Mesenchymal stem cell (in vitro differentiated cells and primary cell): ENCODE measurements at regions not wholly inside any gene's neighbourhood (a gene's known extent, or its start where the extent isn't known, plus 50 kb on each side); places are given as distances from the start of the nearest gene placed in this dataset.

Source experiments
- DNase-seq: peaks from one replicate; pipeline ENCODE4 v3.0.0-alpha.2; 2013
- H2AFZ ChIP-seq: one replicate; pipeline ENCODE4 v1.6.1; 2013; ENCODE audit warnings: low read depth, mild to moderate bottlenecking, control low read depth, inconsistent platforms, low read length, moderate library complexity
- H2AK5ac ChIP-seq: 2 replicates; pipeline ENCODE4 v1.6.1; 2013; ENCODE audit warnings: low read length, moderate library complexity, mild to moderate bottlenecking, inconsistent platforms; ENCODE audit not compliant: severe bottlenecking
- H2BK120ac ChIP-seq: one replicate; pipeline ENCODE4 v1.6.1; 2013; ENCODE audit warnings: low read depth, mild to moderate bottlenecking, inconsistent platforms, low read length, moderate library complexity
- H2BK12ac ChIP-seq, 2 experiments: one replicate each; pipeline ENCODE4 v1.6.1; 2013; ENCODE audit warnings: inconsistent platforms in 2 of 2, low read length in 2 of 2, mild to moderate bottlenecking in 2 of 2, moderate library complexity in 2 of 2, control low read depth in 1 of 2
- H2BK15ac ChIP-seq: one replicate; pipeline ENCODE4 v1.6.1; 2013; ENCODE audit warnings: mild to moderate bottlenecking, low read depth, inconsistent platforms; ENCODE audit not compliant: poor library complexity, severe bottlenecking
- H2BK5ac ChIP-seq: 2 replicates; pipeline ENCODE4 v1.6.1; 2013; ENCODE audit warnings: low read depth, mild to moderate bottlenecking, low read length, control low read depth, inconsistent platforms; ENCODE audit not compliant: poor library complexity, severe bottlenecking
- H3K14ac ChIP-seq, 2 experiments: one replicate each; pipeline ENCODE4 v1.6.1; 2013; ENCODE audit warnings: inconsistent platforms in 2 of 2, low read length in 2 of 2, control low read depth in 1 of 2, mild to moderate bottlenecking in 1 of 2, moderate library complexity in 1 of 2
- H3K18ac ChIP-seq, 2 experiments: one replicate each; pipeline ENCODE4 v1.6.1; 2013; ENCODE audit warnings: inconsistent platforms in 2 of 2, low read length in 2 of 2, control low read depth in 1 of 2, low read depth in 1 of 2, mild to moderate bottlenecking in 1 of 2
- H3K23ac ChIP-seq, 2 experiments: one replicate each; pipeline ENCODE4 v1.6.1; 2013; ENCODE audit warnings: inconsistent platforms in 2 of 2, low read length in 2 of 2, mild to moderate bottlenecking in 2 of 2, moderate library complexity in 2 of 2, control low read depth in 1 of 2
- H3K27ac ChIP-seq: 2 replicates; pipeline ENCODE4 v1.5.1; 2013; ENCODE audit warnings: mild to moderate bottlenecking, moderate library complexity, low read length, control low read depth, inconsistent platforms; ENCODE audit not compliant: poor library complexity, severe bottlenecking
- H3K27me3 ChIP-seq, 2 experiments: 2 replicates each; pipeline versions ENCODE4 v1.6.1 to v1.7.0; 2013; ENCODE audit warnings: low read length in 2 of 2, mild to moderate bottlenecking in 2 of 2, moderate library complexity in 2 of 2, control low read depth in 1 of 2, inconsistent platforms in 1 of 2; ENCODE audit not compliant: control insufficient read depth in 1 of 2, insufficient read depth in 1 of 2
- H3K36me3 ChIP-seq, 2 experiments: 2 replicates each; pipeline versions ENCODE4 v1.6.1 to v1.7.0; 2013; ENCODE audit warnings: low read length in 2 of 2, control low read depth in 1 of 2, inconsistent platforms in 1 of 2, low read depth in 1 of 2, mild to moderate bottlenecking in 1 of 2; ENCODE audit not compliant: insufficient read depth in 2 of 2, control insufficient read depth in 1 of 2
- H3K4ac ChIP-seq, 2 experiments: one replicate each; pipeline ENCODE4 v1.6.1; 2013; ENCODE audit warnings: inconsistent platforms in 2 of 2, low read length in 2 of 2, mild to moderate bottlenecking in 2 of 2, moderate library complexity in 2 of 2, control low read depth in 1 of 2, low read depth in 1 of 2
- H3K4me1 ChIP-seq: 2 replicates; pipeline ENCODE4 v1.6.1; 2013; ENCODE audit warnings: low read depth, low read length, control low read depth; ENCODE audit not compliant: control insufficient read depth, insufficient read depth
- H3K4me2 ChIP-seq: 2 replicates; pipeline ENCODE4 v1.6.1; 2013; ENCODE audit warnings: low read length, mild to moderate bottlenecking, inconsistent platforms; ENCODE audit not compliant: poor library complexity, severe bottlenecking
- H3K4me3 ChIP-seq, 2 experiments: 2 replicates each; pipeline versions ENCODE4 v1.5.1 to v1.7.0; 2013; ENCODE audit warnings: low read length in 2 of 2, mild to moderate bottlenecking in 2 of 2, control low read depth in 1 of 2, low read depth in 1 of 2; ENCODE audit not compliant: insufficient read depth in 1 of 2
- H3K79me1 ChIP-seq: replicated peaks from 2 replicates; pipeline ENCODE4 v1.6.1; 2013; ENCODE audit warnings: mild to moderate bottlenecking, control low read depth, low read length, inconsistent platforms; ENCODE audit not compliant: poor library complexity, severe bottlenecking
- H3K9ac ChIP-seq: 2 replicates; pipeline ENCODE4 v1.7.0; 2013; ENCODE audit warnings: mild to moderate bottlenecking, low read length, moderate library complexity
- H3K9me3 ChIP-seq: 2 replicates; pipeline ENCODE4 v1.7.0; 2013; ENCODE audit warnings: mild to moderate bottlenecking, low read length; ENCODE audit not compliant: control insufficient read depth
- H4K8ac ChIP-seq: one replicate; pipeline ENCODE4 v1.6.1; 2013; ENCODE audit warnings: inconsistent platforms, mild to moderate bottlenecking, low read length, moderate library complexity
- H4K91ac ChIP-seq: one replicate; pipeline ENCODE4 v1.6.1; 2013; ENCODE audit warnings: mild to moderate bottlenecking, low read length, inconsistent platforms
- WGBS: methylation state at CpG from one replicate; pipeline ENCODE4 v1.1.7; 2013; ENCODE audit warnings: mixed read lengths; 5-methylcytosine and 5-hydroxymethylcytosine counted together

DNA sequence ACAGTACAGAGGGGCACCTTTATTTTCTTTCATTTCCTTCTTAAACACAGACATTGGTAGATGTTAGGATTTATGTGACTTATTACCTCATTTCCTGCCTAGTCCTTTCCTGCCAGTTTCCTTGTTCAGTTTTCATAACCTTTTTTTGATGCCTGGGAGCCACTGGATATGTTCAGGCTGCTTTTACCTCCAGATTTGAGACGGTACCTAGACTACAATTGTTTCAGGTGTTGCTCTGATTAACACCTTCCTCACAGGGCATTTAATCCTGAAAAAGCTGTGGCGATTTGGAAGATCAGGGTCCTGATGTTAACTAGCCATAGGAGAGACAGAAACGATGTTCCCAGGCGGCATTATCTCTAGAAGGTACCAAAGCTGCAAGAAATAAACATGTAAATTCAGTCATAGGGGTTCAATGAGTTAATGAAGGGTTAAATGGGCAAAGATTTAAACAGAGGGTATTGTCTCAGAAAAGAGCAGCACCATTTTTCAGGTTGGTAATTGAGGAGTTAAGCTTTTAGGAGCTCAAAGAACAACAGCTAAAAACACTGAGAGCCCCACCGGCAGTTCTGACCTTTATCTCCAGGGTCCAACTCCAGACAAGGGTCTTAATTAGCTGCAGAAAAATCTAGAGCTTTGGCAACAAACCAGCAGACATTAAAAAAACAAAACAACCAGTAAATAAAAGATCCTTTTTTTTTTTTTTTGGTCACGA is 93.3 kb downstream of the HRH4 start:
- Histone ChIP-seq H3K9ac (no peak overlapping the region), H2AK5ac (no peak overlapping the region), H3K36me3 (no peaks in the 10 kb centered on the region), H2AFZ (no peak overlapping the region), H3K9me3 (no peaks in the 10 kb centered on the region), H3K79me1 (no peaks in the 10 kb centered on the region), H3K23ac (no peak overlapping the region), H2BK12ac (no peak overlapping the region), H2BK5ac (no peak overlapping the region), H3K4me3 (no peak overlapping the region), H4K8ac (no peak overlapping the region), H3K18ac (no peak overlapping the region), H2BK15ac (no peak overlapping the region), H4K91ac (no peak overlapping the region), H3K27me3 (no peaks in the 10 kb centered on the region), H3K4me2 (no peak overlapping the region), H3K4ac (no peak overlapping the region), H2BK120ac (no peak overlapping the region), H3K14ac (no peak overlapping the region), H3K4me1 (no peaks in the 10 kb centered on the region), H3K27ac (no peak overlapping the region)
- no peak for DNase-seq
- 67% methylated on average over 6 of the region's 6 CpGs for WGBS

DNA sequence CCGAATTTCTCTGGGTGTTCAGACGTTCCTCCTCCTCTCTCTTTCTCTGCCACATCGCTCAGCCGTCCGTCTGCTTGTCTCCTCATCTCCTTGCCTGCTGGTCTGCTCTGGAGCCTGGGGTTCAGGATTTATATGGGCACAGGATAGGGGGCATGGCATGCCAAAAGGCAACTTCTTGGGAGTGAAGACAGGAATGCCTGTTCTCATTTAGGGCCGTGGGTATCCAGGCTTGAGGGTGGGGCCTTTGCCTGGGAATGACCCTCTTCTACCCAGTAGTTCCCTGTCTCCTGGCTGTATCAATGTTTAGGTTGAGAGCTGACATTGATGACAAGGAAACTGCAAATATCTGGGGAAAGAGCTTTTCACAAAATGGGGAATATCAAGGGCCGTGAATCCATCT is 98.0 kb downstream of the HRH4 start:
- WGBS = 76% methylated on average over 6 of the region's 7 CpGs
- no peak overlapping the region for H3K4me2 ChIP-seq
- peaks cover 2% of the 10 kb centered on the region for H3K4me1 ChIP-seq
- H3K36me3 ChIP-seq = no peaks in the 10 kb centered on the region
- H2BK120ac ChIP-seq = no peak overlapping the region
- H3K79me1 ChIP-seq = no peaks in the 10 kb centered on the region
- H3K9ac ChIP-seq = no peak overlapping the region
- no peak overlapping the region for H2AFZ ChIP-seq
- no peak overlapping the region for H3K18ac ChIP-seq
- H2BK12ac ChIP-seq = no peak overlapping the region
- no peaks in the 10 kb centered on the region for H3K9me3 ChIP-seq
- no peak overlapping the region for H2BK15ac ChIP-seq
- H2BK5ac ChIP-seq = no peak overlapping the region
- H3K23ac ChIP-seq = no peak overlapping the region
- peaks cover 9 to 12% of the 10 kb centered on the region in 2 experiments for H3K27me3 ChIP-seq
- no peak overlapping the region for H3K4me3 ChIP-seq
- H4K8ac ChIP-seq = no peak overlapping the region
- H2AK5ac ChIP-seq = no peak overlapping the region
- H4K91ac ChIP-seq = no peak overlapping the region
- DNase-seq = no peak
- H3K14ac ChIP-seq = no peak overlapping the region
- H3K4ac ChIP-seq = no peak overlapping the region
- no peak overlapping the region for H3K27ac ChIP-seq

GRCh38 chr18:24559526-24559925 is 99.1 kb downstream of the HRH4 start:
- Histone ChIP-seq H3K27ac (no peak overlapping the region), H3K4ac (no peak overlapping the region), H3K18ac (no peak overlapping the region), H4K91ac (no peak overlapping the region), H2BK5ac (no peak overlapping the region), H3K4me1 (peaks cover 2% of the 10 kb centered on the region), H3K9ac (no peak overlapping the region), H3K4me2 (no peak overlapping the region), H2BK15ac (no peak overlapping the region), H2AFZ (no peak overlapping the region), H3K9me3 (no peaks in the 10 kb centered on the region), H3K14ac (no peak overlapping the region), H2BK120ac (no peak overlapping the region), H2BK12ac (no peak overlapping the region), H4K8ac (no peak overlapping the region), H2AK5ac (no peak overlapping the region), H3K27me3 (peaks cover 9 to 12% of the 10 kb centered on the region in 2 experiments), H3K36me3 (no peaks in the 10 kb centered on the region), H3K4me3 (no peak overlapping the region), H3K23ac (no peak overlapping the region), H3K79me1 (no peaks in the 10 kb centered on the region)
- DNase-seq = no peak
- 60% methylated on average over 3 of the region's 4 CpGs for WGBS

GRCh38 chr18:24560511-24560981 is 100.1 kb downstream of the HRH4 start:
- Histone ChIP-seq H3K36me3 (no peaks in the 10 kb centered on the region), H2AFZ (no peak overlapping the region), H2AK5ac (no peak overlapping the region), H3K23ac (no peak overlapping the region), H2BK5ac (no peak overlapping the region), H3K14ac (no peak overlapping the region), H3K4me2 (no peak overlapping the region), H3K9ac (no peak overlapping the region), H4K8ac (no peak overlapping the region), H3K27ac (no peak overlapping the region), H2BK120ac (no peak overlapping the region), H3K4me3 (no peak overlapping the region), H3K79me1 (no peaks in the 10 kb centered on the region), H3K4ac (no peak overlapping the region), H3K9me3 (no peaks in the 10 kb centered on the region), H2BK12ac (no peak overlapping the region), H3K27me3 (peaks cover 9 to 12% of the 10 kb centered on the region in 2 experiments), H2BK15ac (no peak overlapping the region), H3K4me1 (peaks cover 2% of the 10 kb centered on the region), H3K18ac (no peak overlapping the region), H4K91ac (no peak overlapping the region)
- no peak for DNase-seq
- WGBS = 28% methylated on average over 6 of the region's 7 CpGs
